GM23248 (cell line): ENCODE measurements at regions not wholly inside any gene's neighbourhood (a gene's known extent, or its start where the extent isn't known, plus 50 kb on each side); places are given as distances from the start of the nearest gene placed in this dataset.

ENCODE experiments used
- EZH2 ChIP-seq: fragments of 200-600 bp; sonication (generic); IDR thresholded peaks from 2 replicates; pipeline ENCODE4 v1.6.1; 2018; ENCODE audit warnings: antibody characterized with exemption, mild to moderate bottlenecking; ENCODE audit not compliant: insufficient read depth, poor library complexity, severe bottlenecking
- EZH2phosphoT487 ChIP-seq: fragments of 200-600 bp; sonication (generic); IDR thresholded peaks from 2 replicates; pipeline ENCODE4 v1.6.1; 2018; ENCODE audit warnings: antibody characterized with exemption, moderate library complexity, mild to moderate bottlenecking, low read depth; ENCODE audit not compliant: insufficient read depth

DNA sequence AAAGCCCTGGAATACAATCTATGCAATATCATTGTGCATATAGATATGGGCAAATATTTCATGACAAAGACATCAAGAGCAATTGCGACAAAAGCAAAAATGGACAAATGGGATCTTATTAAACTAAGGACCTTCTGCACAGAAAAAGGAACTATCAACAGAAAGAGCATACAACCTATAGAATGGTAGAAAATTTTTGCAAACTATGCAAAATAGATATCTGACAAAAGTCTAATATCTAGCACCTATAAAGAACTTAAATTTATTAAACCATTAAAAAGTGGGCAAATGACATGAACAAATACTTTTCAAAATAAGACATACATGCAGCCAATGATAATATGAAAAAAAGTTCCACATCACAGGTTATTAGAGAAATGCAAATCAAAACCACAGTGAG is 312.9 kb downstream of the GLUD2 start:
- TF ChIP-seq EZH2 (no peak), EZH2phosphoT487 (no peak)
